ENCODE measurements at regions not wholly inside any gene's neighbourhood (a gene's known extent, or its start where the extent isn't known, plus 50 kb on each side); places are given as distances from the start of the nearest gene placed in this dataset.

DNA sequence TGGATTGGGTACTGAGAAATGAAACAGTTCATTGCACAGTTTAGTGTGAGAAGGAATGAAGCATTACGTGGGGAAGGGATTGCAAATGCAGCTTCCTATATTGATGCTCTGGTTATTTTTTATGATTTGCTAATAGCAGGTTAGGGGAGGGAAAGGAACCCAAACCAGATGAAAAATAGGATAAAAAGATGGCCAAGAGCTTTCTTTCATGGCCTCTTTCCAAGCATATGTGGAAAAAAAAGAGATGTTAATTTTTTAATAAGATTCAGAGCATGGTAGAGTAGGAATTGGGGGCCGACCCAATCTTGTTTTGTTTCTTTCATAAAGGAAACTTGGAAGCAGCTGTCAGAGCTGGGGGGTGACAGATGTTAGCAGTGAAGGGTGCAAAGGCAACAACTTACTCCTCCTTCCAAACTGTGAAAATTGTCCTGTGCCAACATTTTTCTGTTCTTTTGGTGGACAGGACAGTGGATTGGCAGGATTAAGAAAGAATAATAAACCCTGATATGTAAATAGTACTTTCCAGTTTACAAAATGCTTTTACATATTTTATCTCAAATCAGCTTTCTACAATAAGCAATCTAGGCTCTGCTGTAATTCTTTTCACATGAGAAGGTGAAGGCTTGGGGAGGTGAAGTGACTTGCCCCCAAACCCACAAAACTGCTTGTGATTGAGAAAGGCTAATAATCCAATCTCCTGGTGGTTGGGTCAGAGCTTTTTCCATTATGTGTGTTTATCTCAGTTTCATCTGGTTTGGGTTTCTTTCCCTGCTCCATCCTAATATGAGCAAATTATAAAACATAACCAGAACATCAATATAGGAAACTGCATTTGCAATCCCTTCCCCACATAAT lies 270.1 kb downstream of the ETAA1 start:
- H3K4me3 ChIP-seq (ENCODE audit: low read length): no peak overlapping the region
- no peaks in the 10 kb centered on the region for H3K27me3 ChIP-seq (ENCODE audit: insufficient read depth, low read length)
- no peak overlapping the region for H3K27ac ChIP-seq (ENCODE audit: low read length)
- H3K36me3 ChIP-seq (ENCODE audit: insufficient read depth, low read depth, low read length): no peaks in the 10 kb centered on the region
- no peak overlapping the region for H3K9ac ChIP-seq (ENCODE audit: low read depth, low read length)
- no peaks in the 10 kb centered on the region for H3K4me1 ChIP-seq (ENCODE audit: insufficient read depth, low read length)
- no peaks in the 10 kb centered on the region for H3K9me3 ChIP-seq (ENCODE audit: insufficient read depth, low read depth, low read length)

DNA sequence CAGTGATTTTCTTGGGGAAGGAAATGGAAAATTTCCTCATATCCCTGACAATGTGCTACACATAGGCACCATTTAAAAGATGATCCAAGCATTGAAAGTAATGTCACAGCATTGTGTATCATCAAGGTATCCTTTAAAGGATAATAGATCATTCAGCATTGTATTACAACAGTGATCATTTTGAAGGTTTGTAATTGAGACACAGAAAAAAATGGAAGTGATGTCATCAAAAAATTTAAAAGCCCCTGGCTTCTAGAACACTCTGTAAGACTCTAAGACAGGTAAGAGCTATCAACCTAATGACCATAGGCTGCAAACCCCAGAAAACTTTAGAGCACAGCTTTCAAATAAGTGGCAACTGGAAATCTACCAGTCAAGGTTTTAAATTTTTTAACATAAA lies 271.4 kb downstream of the ETAA1 start:
- H3K36me3 ChIP-seq (ENCODE audit: insufficient read depth, low read depth, low read length): no peaks in the 10 kb centered on the region
- no peaks in the 10 kb centered on the region for H3K4me1 ChIP-seq (ENCODE audit: insufficient read depth, low read length)
- H3K27me3 ChIP-seq (ENCODE audit: insufficient read depth, low read length): no peaks in the 10 kb centered on the region
- no peak overlapping the region for H3K27ac ChIP-seq (ENCODE audit: low read length)
- no peak overlapping the region for H3K4me3 ChIP-seq (ENCODE audit: low read length)
- no peaks in the 10 kb centered on the region for H3K9me3 ChIP-seq (ENCODE audit: insufficient read depth, low read depth, low read length)
- no peak overlapping the region for H3K9ac ChIP-seq (ENCODE audit: low read depth, low read length)

DNA sequence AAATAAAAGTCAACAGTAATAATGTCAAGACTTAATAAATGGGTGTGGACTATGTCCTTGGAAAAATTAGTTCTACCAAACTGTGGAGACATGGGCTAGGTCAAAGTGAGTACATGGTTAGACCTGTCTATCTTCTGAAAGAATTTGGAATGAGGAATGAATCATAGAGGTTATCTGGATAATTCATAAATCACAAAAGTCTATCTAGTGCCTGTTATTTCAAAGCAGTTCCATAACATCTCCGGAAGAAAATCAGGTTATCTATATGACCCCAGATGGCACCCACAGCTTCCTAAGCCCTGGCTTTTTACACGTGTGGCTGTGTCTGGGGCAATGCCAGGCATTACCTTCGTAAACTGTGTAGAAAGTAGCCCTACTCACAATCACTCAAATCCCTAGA lies 272.0 kb downstream of the ETAA1 start:
- no peaks in the 10 kb centered on the region for H3K27me3 ChIP-seq (ENCODE audit: insufficient read depth, low read length)
- no peaks in the 10 kb centered on the region for H3K9me3 ChIP-seq (ENCODE audit: insufficient read depth, low read depth, low read length)

DNA sequence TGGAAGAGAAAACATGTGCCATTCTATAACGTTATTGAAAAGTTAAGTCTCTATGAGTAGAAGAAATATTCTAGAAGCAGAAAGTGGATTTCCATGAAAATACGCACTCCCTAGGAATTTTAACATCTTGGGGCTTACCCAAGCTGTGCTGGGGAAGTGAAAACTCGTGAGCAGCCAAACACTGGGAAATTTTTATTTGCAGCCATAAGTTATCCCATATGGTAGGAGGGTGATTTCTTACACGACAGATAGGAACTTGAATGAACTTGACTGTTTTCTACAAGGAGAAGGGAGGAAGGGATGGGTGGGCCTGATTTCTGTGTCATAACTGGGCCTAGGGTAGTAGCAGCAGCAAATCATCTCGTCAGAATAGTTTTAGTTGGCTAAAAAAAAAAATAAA lies 272.6 kb downstream of the ETAA1 start:
- H3K36me3 ChIP-seq (ENCODE audit: insufficient read depth, low read depth, low read length): no peaks in the 10 kb centered on the region
- no peak overlapping the region for H3K27ac ChIP-seq (ENCODE audit: low read length)
- no peak overlapping the region for H3K4me3 ChIP-seq (ENCODE audit: low read length)
- H3K27me3 ChIP-seq (ENCODE audit: insufficient read depth, low read length): no peaks in the 10 kb centered on the region
- no peak overlapping the region for H3K9ac ChIP-seq (ENCODE audit: low read depth, low read length)
- H3K9me3 ChIP-seq (ENCODE audit: insufficient read depth, low read depth, low read length): no peaks in the 10 kb centered on the region
- no peaks in the 10 kb centered on the region for H3K4me1 ChIP-seq (ENCODE audit: insufficient read depth, low read length)

More for the DNA sequence above, 272.0 kb downstream of the ETAA1 start:
- no peaks in the 10 kb centered on the region for H3K36me3 ChIP-seq (ENCODE audit: insufficient read depth, low read depth, low read length)
- H3K27ac ChIP-seq (ENCODE audit: low read length): no peak overlapping the region
- no peak overlapping the region for H3K4me3 ChIP-seq (ENCODE audit: low read length)
- H3K9ac ChIP-seq (ENCODE audit: low read depth, low read length): no peak overlapping the region
- no peaks in the 10 kb centered on the region for H3K4me1 ChIP-seq (ENCODE audit: insufficient read depth, low read length)

DNA sequence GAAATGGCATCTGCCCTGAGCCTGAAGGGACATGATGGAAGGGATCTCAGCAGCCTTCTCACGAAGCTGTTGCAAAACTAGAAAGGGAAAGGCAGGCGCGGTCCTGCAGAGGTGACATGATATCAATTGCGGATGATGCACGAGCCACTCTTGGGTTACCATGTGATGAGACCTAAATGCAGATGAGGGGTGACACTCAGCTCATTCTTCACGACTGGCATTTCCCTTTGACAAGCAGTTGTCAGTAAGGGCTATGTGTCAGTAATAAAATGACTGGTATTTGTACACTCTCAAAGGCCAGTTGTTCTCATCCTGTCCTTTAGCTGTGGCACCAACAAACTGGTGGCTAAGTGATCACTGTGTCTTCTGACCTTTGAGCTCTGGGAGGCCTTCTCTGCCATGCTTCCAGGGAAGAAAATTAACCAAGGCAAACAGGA lies 273.6 kb downstream of the ETAA1 start:
- no peak overlapping the region for H3K27ac ChIP-seq (ENCODE audit: low read length)
- H3K9ac ChIP-seq (ENCODE audit: low read depth, low read length): no peak overlapping the region
- H3K4me3 ChIP-seq (ENCODE audit: low read length): no peak overlapping the region
- H3K27me3 ChIP-seq (ENCODE audit: insufficient read depth, low read length): no peaks in the 10 kb centered on the region
- no peaks in the 10 kb centered on the region for H3K36me3 ChIP-seq (ENCODE audit: insufficient read depth, low read depth, low read length)
- H3K4me1 ChIP-seq (ENCODE audit: insufficient read depth, low read length): no peaks in the 10 kb centered on the region
- no peaks in the 10 kb centered on the region for H3K9me3 ChIP-seq (ENCODE audit: insufficient read depth, low read depth, low read length)

DNA sequence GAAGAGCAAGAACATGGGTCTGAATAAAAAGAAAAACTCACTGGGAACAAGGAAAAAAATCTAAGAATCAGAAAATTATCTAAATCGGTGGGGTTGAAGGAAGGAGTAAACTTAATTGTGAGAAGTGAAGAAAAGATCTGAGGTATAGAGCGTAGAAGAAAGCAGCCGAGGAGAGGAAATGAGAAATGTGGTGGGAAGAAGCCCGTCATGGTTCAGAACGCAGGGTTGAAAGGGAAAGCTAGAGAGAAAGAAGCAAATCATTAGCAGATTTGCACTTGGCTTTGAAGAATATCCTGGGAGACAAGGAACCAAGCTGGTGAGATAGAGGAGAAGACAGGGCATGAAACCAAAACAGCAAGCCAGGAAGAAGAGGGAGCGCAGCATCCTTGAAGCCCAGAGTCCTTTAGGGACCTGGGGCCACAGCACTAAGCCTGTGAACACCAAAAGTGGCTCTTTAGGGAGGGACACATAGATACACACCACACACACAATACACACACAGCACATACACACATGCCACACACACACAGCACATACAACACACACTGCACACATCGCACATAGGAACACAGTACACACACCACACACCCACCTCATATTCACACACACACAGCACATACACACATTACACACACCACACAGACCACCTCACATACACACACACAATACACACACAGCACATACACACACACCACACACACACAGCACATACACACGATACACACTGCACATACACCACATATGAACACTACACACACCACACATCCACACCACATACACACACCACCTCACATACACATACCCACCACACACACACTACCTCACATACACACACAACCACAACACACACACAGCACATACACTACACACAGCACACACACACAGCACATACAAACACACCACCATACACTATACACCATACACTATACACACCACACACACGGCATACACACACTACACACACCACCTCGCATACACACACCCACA lies 274.6 kb downstream of the ETAA1 start:
- Histone ChIP-seq H3K36me3 (ENCODE audit: insufficient read depth, low read depth, low read length) (no peaks in the 10 kb centered on the region), H3K4me1 (ENCODE audit: insufficient read depth, low read length) (no peaks in the 10 kb centered on the region), H3K27ac (ENCODE audit: low read length) (no peak overlapping the region), H3K27me3 (ENCODE audit: insufficient read depth, low read length) (no peaks in the 10 kb centered on the region), H3K9ac (ENCODE audit: low read depth, low read length) (no peak overlapping the region), H3K4me3 (ENCODE audit: low read length) (no peak overlapping the region), H3K9me3 (ENCODE audit: insufficient read depth, low read depth, low read length) (no peaks in the 10 kb centered on the region)

DNA sequence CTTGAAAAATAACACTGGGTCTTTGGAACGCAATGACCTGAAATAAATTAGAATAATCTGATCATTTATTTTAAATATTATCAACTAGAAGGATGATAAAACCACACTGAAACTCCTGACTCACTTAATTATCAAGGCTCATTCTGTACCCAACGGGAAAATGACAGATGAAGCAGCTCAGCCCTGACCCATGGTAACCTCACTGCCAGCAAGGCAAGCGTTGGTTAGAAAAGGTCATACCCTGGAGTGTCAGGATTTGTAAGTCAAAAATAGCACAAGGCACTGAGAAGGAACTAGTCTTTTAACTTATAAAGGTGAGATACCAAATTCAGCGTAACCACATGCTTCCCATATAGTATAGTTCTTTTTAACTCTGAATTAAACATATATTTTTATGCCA lies 277.5 kb downstream of the ETAA1 start:
- no peaks in the 10 kb centered on the region for H3K36me3 ChIP-seq (ENCODE audit: insufficient read depth, low read depth, low read length)
- no peak overlapping the region for H3K4me3 ChIP-seq (ENCODE audit: low read length)
- H3K27me3 ChIP-seq (ENCODE audit: insufficient read depth, low read length): no peaks in the 10 kb centered on the region
- no peaks in the 10 kb centered on the region for H3K4me1 ChIP-seq (ENCODE audit: insufficient read depth, low read length)
- H3K9ac ChIP-seq (ENCODE audit: low read depth, low read length): no peak overlapping the region
- no peak overlapping the region for H3K27ac ChIP-seq (ENCODE audit: low read length)
- no peaks in the 10 kb centered on the region for H3K9me3 ChIP-seq (ENCODE audit: insufficient read depth, low read depth, low read length)

DNA sequence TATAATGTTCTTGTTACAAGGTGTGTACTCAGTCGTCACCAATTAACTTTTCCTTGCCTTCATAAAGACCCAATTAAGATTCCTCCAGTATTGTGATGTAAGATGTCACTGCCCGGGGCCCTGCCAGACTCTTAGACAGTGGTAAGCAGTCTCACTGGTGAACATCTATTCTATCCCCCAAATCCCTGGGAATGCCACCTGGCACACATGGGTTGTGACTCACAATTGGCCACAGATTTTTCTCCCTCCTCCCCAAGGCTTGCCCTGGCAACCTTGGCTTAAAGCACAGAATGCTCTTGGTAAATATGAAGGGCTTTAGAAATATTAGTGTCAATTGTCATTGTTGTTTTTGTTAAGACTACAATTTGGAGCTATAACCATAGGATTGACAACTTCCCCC lies 287.9 kb downstream of the ETAA1 start:
- H3K27ac ChIP-seq (ENCODE audit: low read length): no peak overlapping the region
- H3K9me3 ChIP-seq (ENCODE audit: insufficient read depth, low read depth, low read length): no peaks in the 10 kb centered on the region
- H3K27me3 ChIP-seq (ENCODE audit: insufficient read depth, low read length): no peaks in the 10 kb centered on the region
- H3K4me1 ChIP-seq (ENCODE audit: insufficient read depth, low read length): no peaks in the 10 kb centered on the region
- H3K9ac ChIP-seq (ENCODE audit: low read depth, low read length): no peak overlapping the region
- H3K4me3 ChIP-seq (ENCODE audit: low read length): no peak overlapping the region
- H3K36me3 ChIP-seq (ENCODE audit: insufficient read depth, low read depth, low read length): no peaks in the 10 kb centered on the region

DNA sequence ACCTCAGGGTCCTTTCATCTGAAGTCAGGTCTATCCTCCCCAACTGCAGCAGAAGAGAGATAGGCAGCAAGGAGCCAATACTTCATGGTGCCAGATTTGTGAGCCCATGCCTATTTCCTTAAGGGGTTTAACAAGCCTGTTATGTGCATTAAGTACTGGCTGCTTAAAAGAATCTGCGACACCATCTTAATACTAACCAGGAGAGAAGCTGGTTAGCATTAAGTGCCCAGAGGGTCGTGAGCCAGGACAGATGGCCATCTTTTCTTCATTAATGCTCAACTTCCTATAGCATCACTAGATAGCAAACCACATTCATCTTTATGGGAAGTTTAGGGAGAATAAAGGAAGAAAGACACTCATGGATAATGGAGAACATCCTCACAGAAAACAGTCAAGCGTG lies 289.1 kb downstream of the ETAA1 start:
- Histone ChIP-seq H3K9me3 (ENCODE audit: insufficient read depth, low read depth, low read length) (no peaks in the 10 kb centered on the region), H3K4me1 (ENCODE audit: insufficient read depth, low read length) (no peaks in the 10 kb centered on the region), H3K36me3 (ENCODE audit: insufficient read depth, low read depth, low read length) (no peaks in the 10 kb centered on the region), H3K27ac (ENCODE audit: low read length) (no peak overlapping the region), H3K4me3 (ENCODE audit: low read length) (no peak overlapping the region), H3K27me3 (ENCODE audit: insufficient read depth, low read length) (no peaks in the 10 kb centered on the region), H3K9ac (ENCODE audit: low read depth, low read length) (no peak overlapping the region)

DNA sequence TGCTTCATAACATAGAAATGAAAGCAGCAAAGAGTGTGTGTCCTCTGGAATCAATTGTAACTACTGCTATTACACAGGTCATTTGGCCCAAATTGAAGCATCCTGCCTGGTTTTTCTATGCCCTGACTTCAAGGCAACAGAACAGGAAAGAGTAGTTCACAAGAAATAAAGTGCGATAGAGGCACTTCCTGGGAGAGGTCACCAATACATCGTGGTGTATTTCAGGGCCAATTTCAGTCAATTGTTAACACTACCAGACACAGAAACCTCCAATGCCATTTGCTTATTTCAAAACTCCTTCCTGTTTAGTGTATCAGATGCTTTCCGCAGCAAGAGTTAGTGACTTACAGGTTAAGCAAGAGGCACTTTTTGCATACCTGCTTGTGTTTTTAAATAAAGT lies 292.1 kb downstream of the ETAA1 start:
- H3K36me3 ChIP-seq (ENCODE audit: insufficient read depth, low read depth, low read length): no peaks in the 10 kb centered on the region
- H3K27ac ChIP-seq (ENCODE audit: low read length): no peak overlapping the region
- peaks cover 2% of the 10 kb centered on the region; the same call in 1 of the 2 replicates for H3K4me1 ChIP-seq (ENCODE audit: insufficient read depth, low read length)
- H3K27me3 ChIP-seq (ENCODE audit: insufficient read depth, low read length): no peaks in the 10 kb centered on the region
- no peak overlapping the region for H3K4me3 ChIP-seq (ENCODE audit: low read length)
- no peaks in the 10 kb centered on the region for H3K9me3 ChIP-seq (ENCODE audit: insufficient read depth, low read depth, low read length)
- H3K9ac ChIP-seq (ENCODE audit: low read depth, low read length): no peak overlapping the region

DNA sequence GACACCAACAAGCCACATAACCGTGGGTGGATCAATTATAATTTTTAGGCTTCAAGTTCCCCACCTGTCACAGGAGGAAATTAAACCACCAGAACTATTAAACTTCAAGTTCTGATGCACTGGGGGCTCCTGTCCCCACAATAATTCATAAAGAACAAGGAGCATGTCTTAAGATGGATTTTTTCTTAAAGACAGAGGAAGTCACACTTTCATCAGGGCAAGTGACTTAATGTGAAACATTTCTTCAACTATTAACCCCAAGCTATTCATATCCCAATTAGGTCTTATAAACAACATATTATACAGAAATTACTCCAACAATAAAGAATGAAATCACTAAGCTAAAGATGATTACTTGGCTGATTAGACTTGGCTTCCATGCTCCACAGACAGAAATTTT lies 292.5 kb downstream of the ETAA1 start:
- no peaks in the 10 kb centered on the region for H3K9me3 ChIP-seq (ENCODE audit: insufficient read depth, low read depth, low read length)
- H3K4me3 ChIP-seq (ENCODE audit: low read length): no peak overlapping the region
- no peaks in the 10 kb centered on the region for H3K36me3 ChIP-seq (ENCODE audit: insufficient read depth, low read depth, low read length)
- H3K9ac ChIP-seq (ENCODE audit: low read depth, low read length): no peak overlapping the region
- no peaks in the 10 kb centered on the region for H3K27me3 ChIP-seq (ENCODE audit: insufficient read depth, low read length)
- H3K4me1 ChIP-seq (ENCODE audit: insufficient read depth, low read length): peaks cover 2% of the 10 kb centered on the region; the same call in 1 of the 2 replicates
- no peak overlapping the region for H3K27ac ChIP-seq (ENCODE audit: low read length)

Data from iPS-20b (cell line).